ENCODE measurements at regions not wholly inside any gene's neighbourhood (a gene's known extent, or its start where the extent isn't known, plus 50 kb on each side); places are given as distances from the start of the nearest gene placed in this dataset.
A peak's percentile ranks its signal among the peaks of the same experiment; 100 is the strongest.

- FAIRE-seq (no peak), DNase-seq (no peak)
Observed at GRCh38 chr6:12221856-12222255, 68.3 kb upstream of the EDN1 start.

GRCh38 chr6:12222405-12223366 is 67.5 kb upstream of the EDN1 start:
- no peak for DNase-seq
- no peak overlapping the region for H3K27ac ChIP-seq (ENCODE audit: low read depth in 1 of 3, low read length in 2 of 3)
- no peak for FAIRE-seq
- no peaks in the 10 kb centered on the region for H3K4me1 ChIP-seq (ENCODE audit: control insufficient read depth in 3 of 3, insufficient read depth in 2 of 3, low read depth in 1 of 3, low read length in 2 of 3)
- H3K27me3 ChIP-seq (ENCODE audit: control insufficient read depth in 3 of 3, insufficient read depth in 3 of 3, low read length in 3 of 3) = no peaks in the 10 kb centered on the region
- H3K4me3 ChIP-seq (ENCODE audit: low read depth in 1 of 3, low read length in 3 of 3) = no peak overlapping the region
- WGBS, 3 donors = 88 to 91% (median 91%) methylated on average over 19 of the region's 19 CpGs
- no peaks in the 10 kb centered on the region for H3K36me3 ChIP-seq (ENCODE audit: control insufficient read depth in 3 of 3, insufficient read depth in 2 of 3, low read depth in 1 of 3, low read length in 3 of 3)
- no peaks in the 10 kb centered on the region for H3K9me3 ChIP-seq (ENCODE audit: control insufficient read depth in 2 of 2, insufficient read depth in 1 of 2, low read depth in 1 of 2, low read length in 1 of 2)

More at GRCh38 chr6:12221856-12222255, 68.3 kb upstream of the EDN1 start:
- Histone ChIP-seq H3K4me3 (ENCODE audit: low read depth in 1 of 3, low read length in 3 of 3) (no peak overlapping the region), H3K27me3 (ENCODE audit: control insufficient read depth in 3 of 3, insufficient read depth in 3 of 3, low read length in 3 of 3) (no peaks in the 10 kb centered on the region), H3K4me1 (ENCODE audit: control insufficient read depth in 3 of 3, insufficient read depth in 2 of 3, low read depth in 1 of 3, low read length in 2 of 3) (no peaks in the 10 kb centered on the region), H3K27ac (ENCODE audit: low read depth in 1 of 3, low read length in 2 of 3) (no peak overlapping the region), H3K36me3 (ENCODE audit: control insufficient read depth in 3 of 3, insufficient read depth in 2 of 3, low read depth in 1 of 3, low read length in 3 of 3) (no peaks in the 10 kb centered on the region), H3K9me3 (ENCODE audit: control insufficient read depth in 2 of 2, insufficient read depth in 1 of 2, low read depth in 1 of 2, low read length in 1 of 2) (no peaks in the 10 kb centered on the region)
- WGBS, 3 donors = 66 to 74% (median 71%) methylated on average over 4 of the region's 4 CpGs

- WGBS, 3 donors = 91 to 99% (median 98%) methylated on average over 5 of the region's 5 CpGs
- Histone ChIP-seq H3K27ac (ENCODE audit: low read depth in 1 of 3, low read length in 2 of 3) (no peak overlapping the region), H3K36me3 (ENCODE audit: control insufficient read depth in 3 of 3, insufficient read depth in 2 of 3, low read depth in 1 of 3, low read length in 3 of 3) (no peaks in the 10 kb centered on the region), H3K9me3 (ENCODE audit: control insufficient read depth in 2 of 2, insufficient read depth in 1 of 2, low read depth in 1 of 2, low read length in 1 of 2) (no peaks in the 10 kb centered on the region), H3K4me3 (ENCODE audit: low read depth in 1 of 3, low read length in 3 of 3) (no peak overlapping the region), H3K27me3 (ENCODE audit: control insufficient read depth in 3 of 3, insufficient read depth in 3 of 3, low read length in 3 of 3) (no peaks in the 10 kb centered on the region), H3K4me1 (ENCODE audit: control insufficient read depth in 3 of 3, insufficient read depth in 2 of 3, low read depth in 1 of 3, low read length in 2 of 3) (peaks cover 0 to 4% (median 2%) of the 10 kb centered on the region in 3 donors)
- no peak for DNase-seq
- FAIRE-seq = no peak
Observed at GRCh38 chr6:12223383-12223782, 66.8 kb upstream of the EDN1 start.

- no peak for FAIRE-seq
- H3K36me3 ChIP-seq (ENCODE audit: control insufficient read depth in 3 of 3, insufficient read depth in 2 of 3, low read depth in 1 of 3, low read length in 3 of 3) = no peaks in the 10 kb centered on the region
- WGBS, 3 donors = 77 to 96% (median 93%) methylated on average over 2 of the region's 2 CpGs
- no peak for DNase-seq
- H3K4me3 ChIP-seq (ENCODE audit: low read depth in 1 of 3, low read length in 3 of 3) = no peak overlapping the region
- H3K27me3 ChIP-seq (ENCODE audit: control insufficient read depth in 3 of 3, insufficient read depth in 3 of 3, low read length in 3 of 3) = no peaks in the 10 kb centered on the region
- H3K27ac ChIP-seq (ENCODE audit: low read depth in 1 of 3, low read length in 2 of 3) = no peak overlapping the region
- H3K4me1 ChIP-seq (ENCODE audit: control insufficient read depth in 3 of 3, insufficient read depth in 2 of 3, low read depth in 1 of 3, low read length in 2 of 3) = peaks cover 0 to 9% (median 2%) of the 10 kb centered on the region in 3 donors
- H3K9me3 ChIP-seq (ENCODE audit: control insufficient read depth in 2 of 2, insufficient read depth in 1 of 2, low read depth in 1 of 2, low read length in 1 of 2) = no peaks in the 10 kb centered on the region
Observed at GRCh38 chr6:12224251-12224650, 65.9 kb upstream of the EDN1 start.

- Histone ChIP-seq H3K4me3 (ENCODE audit: low read depth in 1 of 3, low read length in 3 of 3) (no peak overlapping the region), H3K27ac (ENCODE audit: low read depth in 1 of 3, low read length in 2 of 3) (peak overlapping the region; percentile 1 to 71 (median 51)), H3K36me3 (ENCODE audit: control insufficient read depth in 3 of 3, insufficient read depth in 2 of 3, low read depth in 1 of 3, low read length in 3 of 3) (no peaks in the 10 kb centered on the region), H3K4me1 (ENCODE audit: control insufficient read depth in 3 of 3, insufficient read depth in 2 of 3, low read depth in 1 of 3, low read length in 2 of 3) (peaks cover 4 to 16% (median 5%) of the 10 kb centered on the region in 3 donors), H3K27me3 (ENCODE audit: control insufficient read depth in 3 of 3, insufficient read depth in 3 of 3, low read length in 3 of 3) (no peaks in the 10 kb centered on the region), H3K9me3 (ENCODE audit: control insufficient read depth in 2 of 2, insufficient read depth in 1 of 2, low read depth in 1 of 2, low read length in 1 of 2) (no peaks in the 10 kb centered on the region)
- WGBS, 3 donors = 27 to 64% (median 44%) methylated on average over 13 of the region's 13 CpGs
- peak; percentile 91 to 95 for DNase-seq
- FAIRE-seq = no peak
Observed at GRCh38 chr6:12228447-12229146, 61.6 kb upstream of the EDN1 start.

- 19 to 49% (median 48%) methylated on average over 1 of the region's 1 CpG for WGBS, 3 donors
- Histone ChIP-seq H3K36me3 (ENCODE audit: control insufficient read depth in 3 of 3, insufficient read depth in 2 of 3, low read depth in 1 of 3, low read length in 3 of 3) (no peaks in the 10 kb centered on the region), H3K9me3 (ENCODE audit: control insufficient read depth in 2 of 2, insufficient read depth in 1 of 2, low read depth in 1 of 2, low read length in 1 of 2) (no peaks in the 10 kb centered on the region), H3K27ac (ENCODE audit: low read depth in 1 of 3, low read length in 2 of 3) (peak overlapping the region; percentile 27 to 71 (median 51)), H3K4me3 (ENCODE audit: low read depth in 1 of 3, low read length in 3 of 3) (no peak overlapping the region), H3K4me1 (ENCODE audit: control insufficient read depth in 3 of 3, insufficient read depth in 2 of 3, low read depth in 1 of 3, low read length in 2 of 3) (peaks cover 5 to 19% (median 7%) of the 10 kb centered on the region in 3 donors), H3K27me3 (ENCODE audit: control insufficient read depth in 3 of 3, insufficient read depth in 3 of 3, low read length in 3 of 3) (no peaks in the 10 kb centered on the region)
- FAIRE-seq = no peak
- peak in 1 of 2 donors; percentile 45 for DNase-seq
Observed at GRCh38 chr6:12229332-12229731, 60.8 kb upstream of the EDN1 start.

GRCh38 chr6:12230523-12230922 is 59.6 kb upstream of the EDN1 start:
- no peaks in the 10 kb centered on the region for H3K9me3 ChIP-seq (ENCODE audit: control insufficient read depth in 2 of 2, insufficient read depth in 1 of 2, low read depth in 1 of 2, low read length in 1 of 2)
- no peak for DNase-seq
- H3K36me3 ChIP-seq (ENCODE audit: control insufficient read depth in 3 of 3, insufficient read depth in 2 of 3, low read depth in 1 of 3, low read length in 3 of 3) = no peaks in the 10 kb centered on the region
- no peak overlapping the region for H3K27ac ChIP-seq (ENCODE audit: low read depth in 1 of 3, low read length in 2 of 3)
- 84 to 88% (median 88%) methylated on average over 6 of the region's 6 CpGs for WGBS, 3 donors
- H3K27me3 ChIP-seq (ENCODE audit: control insufficient read depth in 3 of 3, insufficient read depth in 3 of 3, low read length in 3 of 3) = no peaks in the 10 kb centered on the region
- no peak for FAIRE-seq
- H3K4me3 ChIP-seq (ENCODE audit: low read depth in 1 of 3, low read length in 3 of 3) = no peak overlapping the region
- peaks cover 5 to 21% (median 7%) of the 10 kb centered on the region in 3 donors for H3K4me1 ChIP-seq (ENCODE audit: control insufficient read depth in 3 of 3, insufficient read depth in 2 of 3, low read depth in 1 of 3, low read length in 2 of 3)

- Histone ChIP-seq H3K36me3 (ENCODE audit: control insufficient read depth in 3 of 3, insufficient read depth in 2 of 3, low read depth in 1 of 3, low read length in 3 of 3) (no peaks in the 10 kb centered on the region), H3K27me3 (ENCODE audit: control insufficient read depth in 3 of 3, insufficient read depth in 3 of 3, low read length in 3 of 3) (no peaks in the 10 kb centered on the region), H3K4me3 (ENCODE audit: low read depth in 1 of 3, low read length in 3 of 3) (no peak overlapping the region), H3K4me1 (ENCODE audit: control insufficient read depth in 3 of 3, insufficient read depth in 2 of 3, low read depth in 1 of 3, low read length in 2 of 3) (peaks cover 5 to 21% (median 7%) of the 10 kb centered on the region in 3 donors), H3K27ac (ENCODE audit: low read depth in 1 of 3, low read length in 2 of 3) (no peak overlapping the region), H3K9me3 (ENCODE audit: control insufficient read depth in 2 of 2, insufficient read depth in 1 of 2, low read depth in 1 of 2, low read length in 1 of 2) (no peaks in the 10 kb centered on the region)
- 57 to 80% (median 71%) methylated on average over 3 of the region's 3 CpGs for WGBS, 3 donors
- no peak for DNase-seq
- no peak for FAIRE-seq
Observed at GRCh38 chr6:12232339-12232738, 57.8 kb upstream of the EDN1 start.
